Sigmoid colon (tissue), 4 donors: ENCODE measurements at regions not wholly inside any gene's neighbourhood (a gene's known extent, or its start where the extent isn't known, plus 50 kb on each side); places are given as distances from the start of the nearest gene placed in this dataset.

Experiments
- EP300 ChIP-seq, 4 donors: sonication (generic); formaldehyde crosslinking; IDR thresholded peaks; one replicate each; pipeline ENCODE4 v1.6.1; 2017; ENCODE audit warnings: antibody characterized with exemption in 4 of 4
- POLR2A ChIP-seq, 2 donors: fragments of 450-650 bp; IDR thresholded peaks; one replicate each; pipeline ENCODE4 v1.6.1; 2016; ENCODE audit warnings: antibody characterized with exemption in 2 of 2, mild to moderate bottlenecking in 2 of 2, moderate library complexity in 2 of 2
- POLR2AphosphoS5 ChIP-seq, 4 donors: sonication (generic); formaldehyde crosslinking; IDR thresholded peaks; one replicate each; pipeline ENCODE4 v1.6.1; 2017; ENCODE audit warnings: antibody characterized with exemption in 4 of 4
- TF ChIP-seq, protein P1 (sequence below), 4 experiments: fragments of 450-650 bp in 3 of 4; fragments of 200-600 bp in 1 of 4; IDR thresholded peaks; one replicate each; pipeline ENCODE4 v1.5.1; 2016 to 2019; ENCODE audit warnings: antibody characterized with exemption in 4 of 4, mild to moderate bottlenecking in 3 of 4, moderate library complexity in 2 of 4

- TF ChIP-seq, protein P1, sequence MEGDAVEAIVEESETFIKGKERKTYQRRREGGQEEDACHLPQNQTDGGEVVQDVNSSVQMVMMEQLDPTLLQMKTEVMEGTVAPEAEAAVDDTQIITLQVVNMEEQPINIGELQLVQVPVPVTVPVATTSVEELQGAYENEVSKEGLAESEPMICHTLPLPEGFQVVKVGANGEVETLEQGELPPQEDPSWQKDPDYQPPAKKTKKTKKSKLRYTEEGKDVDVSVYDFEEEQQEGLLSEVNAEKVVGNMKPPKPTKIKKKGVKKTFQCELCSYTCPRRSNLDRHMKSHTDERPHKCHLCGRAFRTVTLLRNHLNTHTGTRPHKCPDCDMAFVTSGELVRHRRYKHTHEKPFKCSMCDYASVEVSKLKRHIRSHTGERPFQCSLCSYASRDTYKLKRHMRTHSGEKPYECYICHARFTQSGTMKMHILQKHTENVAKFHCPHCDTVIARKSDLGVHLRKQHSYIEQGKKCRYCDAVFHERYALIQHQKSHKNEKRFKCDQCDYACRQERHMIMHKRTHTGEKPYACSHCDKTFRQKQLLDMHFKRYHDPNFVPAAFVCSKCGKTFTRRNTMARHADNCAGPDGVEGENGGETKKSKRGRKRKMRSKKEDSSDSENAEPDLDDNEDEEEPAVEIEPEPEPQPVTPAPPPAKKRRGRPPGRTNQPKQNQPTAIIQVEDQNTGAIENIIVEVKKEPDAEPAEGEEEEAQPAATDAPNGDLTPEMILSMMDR (IDR thresholded peaks at IDR 0.05): no peak
- no peak for TF ChIP-seq POLR2AphosphoS5 (IDR thresholded peaks at IDR 0.05)
- TF ChIP-seq POLR2A (IDR thresholded peaks at IDR 0.05): no peak
- TF ChIP-seq EP300 (IDR thresholded peaks at IDR 0.05): no peak
Observed at GRCh38 chr21:35779167-35779566, 281.2 kb downstream of the SETD4 start.
